Keratinocyte (primary cell): ENCODE measurements at regions not wholly inside any gene's neighbourhood (a gene's known extent, or its start where the extent isn't known, plus 50 kb on each side); places are given as distances from the start of the nearest gene placed in this dataset.

Experiments
- DNase-seq: peaks from one replicate; pipeline ENCODE4 v3.0.0-alpha.2; 2011; ENCODE audit warnings: low read depth, missing footprints, low spot score
- FAIRE-seq: peaks from 2 replicates; lab custom pipeline; 2011; peaks lifted over from hg19 to GRCh38; lab: Jason Lieb, UNC
- H2AFZ ChIP-seq: 2 replicates; pipeline ENCODE4 v1.6.0; 2012; ENCODE audit warnings: low read length, control low read depth, inconsistent platforms; ENCODE audit not compliant: control insufficient read depth
- H3K27ac ChIP-seq: 2 replicates; pipeline ENCODE4 v1.5.1; 2011; ENCODE audit warnings: low read length; ENCODE audit not compliant: control insufficient read depth, insufficient read depth
- H3K27me3 ChIP-seq: 3 replicates; pipeline ENCODE4 v1.6.0; 2011; ENCODE audit warnings: low read length; ENCODE audit not compliant: control insufficient read depth, insufficient read depth; ENCODE audit errors: extremely low read depth
- H3K36me3 ChIP-seq, 2 experiments: 2 replicates in 1 of 2; 3 replicates in 1 of 2; pipeline ENCODE4 v1.5.1; 2011; ENCODE audit warnings: low read length in 2 of 2, mild to moderate bottlenecking in 1 of 2; ENCODE audit not compliant: control insufficient read depth in 2 of 2, insufficient read depth in 2 of 2; ENCODE audit errors: extremely low read depth in 1 of 2
- H3K4me1 ChIP-seq: 3 replicates; pipeline ENCODE4 v1.5.1; 2011; ENCODE audit warnings: low read length; ENCODE audit not compliant: control insufficient read depth, insufficient read depth; ENCODE audit errors: extremely low read depth
- H3K4me2 ChIP-seq: 3 replicates; pipeline ENCODE4 v1.6.0; 2011; ENCODE audit warnings: low read depth, low read length; ENCODE audit not compliant: control insufficient read depth, insufficient read depth; ENCODE audit errors: extremely low read depth
- H3K4me3 ChIP-seq, 3 experiments: fragments of 200-600 bp in 1 of 3; sonication (generic) in 1 of 3; 2 replicates in 2 of 3; 3 replicates in 1 of 3; pipeline ENCODE4 v1.5.1; 2011 to 2016; ENCODE audit warnings: low read length in 3 of 3, mild to moderate bottlenecking in 3 of 3, control low read depth in 2 of 3, inconsistent platforms in 1 of 3, low read depth in 1 of 3, mixed read lengths in 1 of 3, mixed run types in 1 of 3, moderate library complexity in 1 of 3; ENCODE audit not compliant: control insufficient read depth in 2 of 3, insufficient read depth in 2 of 3; ENCODE audit errors: extremely low read depth in 1 of 3
- H3K79me2 ChIP-seq: 2 replicates; pipeline ENCODE4 v1.6.0; 2012; ENCODE audit warnings: low read length; ENCODE audit not compliant: control insufficient read depth, insufficient read depth
- H3K9ac ChIP-seq: 3 replicates; pipeline ENCODE4 v1.6.0; 2011; ENCODE audit warnings: low read length; ENCODE audit not compliant: control insufficient read depth, insufficient read depth; ENCODE audit errors: extremely low read depth
- H3K9me1 ChIP-seq: 3 replicates; pipeline ENCODE4 v1.6.0; 2011; ENCODE audit warnings: low read length; ENCODE audit not compliant: control insufficient read depth, insufficient read depth; ENCODE audit errors: extremely low read depth
- H3K9me3 ChIP-seq: 2 replicates; pipeline ENCODE4 v1.5.1; 2012; ENCODE audit warnings: low read depth, low read length; ENCODE audit not compliant: control insufficient read depth
- H4K20me1 ChIP-seq: 3 replicates; pipeline ENCODE4 v1.6.0; 2011; ENCODE audit warnings: low read length; ENCODE audit not compliant: control insufficient read depth, insufficient read depth; ENCODE audit errors: extremely low read depth
- CTCF ChIP-seq, 3 experiments: IDR thresholded peaks in 1 of 3; conservative IDR thresholded peaks in 1 of 3; optimal IDR thresholded peaks in 1 of 3; 2 replicates in 2 of 3; 3 replicates in 1 of 3; pipeline versions ENCODE3 to v1.5.1; 2011; ENCODE audit warnings: low read length in 3 of 3, mild to moderate bottlenecking in 3 of 3, moderate library complexity in 2 of 3, control low read depth in 1 of 3, inconsistent platforms in 1 of 3; ENCODE audit not compliant: insufficient read depth in 2 of 3; ENCODE audit errors: extremely low read depth in 1 of 3
- EZH2 ChIP-seq: IDR thresholded peaks from one replicate; pipeline ENCODE4 v1.6.1; 2012; ENCODE audit warnings: inconsistent platforms, mild to moderate bottlenecking, low read length, moderate library complexity
- dilution Hi-C: fragments of 300-500 bp; cut with MboI; formaldehyde crosslinking; loops from one replicate; pipeline ENCODE4 v1.7.0; 2020; ENCODE audit warnings: low sequenced_read_pairs; ENCODE audit not compliant: extremely low pct_ligation_motif_present

GRCh38 chr18:22767653-22768052 lies 165.5 kb upstream of the RBBP8 start:
- H3K9ac ChIP-seq = no peak overlapping the region
- TF ChIP-seq CTCF (optimal IDR thresholded peaks at IDR 0.05 in 1 of 3, IDR thresholded peaks at IDR 0.05 in 1 of 3, conservative IDR thresholded peaks at IDR 0.05 in 1 of 3; ENCODE audit: extremely low read depth in 1 of 3, insufficient read depth in 2 of 3, low read length in 3 of 3) (no peak), EZH2 (no peak)
- DNase-seq = no peak
- dilution Hi-C loops = no loop called here
- H3K4me2 ChIP-seq = no peak overlapping the region
- H3K79me2 ChIP-seq = no peaks in the 10 kb centered on the region
- no peaks in the 10 kb centered on the region for H3K9me1 ChIP-seq
- FAIRE-seq = no peak
- no peaks in the 10 kb centered on the region for H3K27me3 ChIP-seq
- no peak overlapping the region for H3K27ac ChIP-seq
- no peaks in the 10 kb centered on the region for H3K36me3 ChIP-seq
- H3K4me3 ChIP-seq = no peak overlapping the region
- H2AFZ ChIP-seq = no peak overlapping the region
- no peaks in the 10 kb centered on the region for H4K20me1 ChIP-seq
- no peaks in the 10 kb centered on the region for H3K9me3 ChIP-seq
- H3K4me1 ChIP-seq = no peaks in the 10 kb centered on the region

- H3K27me3 ChIP-seq = peaks cover 3% of the 10 kb centered on the region
- H3K4me1 ChIP-seq = no peaks in the 10 kb centered on the region
- no peak overlapping the region for H3K4me2 ChIP-seq
- no peak for TF ChIP-seq CTCF (optimal IDR thresholded peaks at IDR 0.05 in 1 of 3, IDR thresholded peaks at IDR 0.05 in 1 of 3, conservative IDR thresholded peaks at IDR 0.05 in 1 of 3; ENCODE audit: extremely low read depth in 1 of 3, insufficient read depth in 2 of 3, low read length in 3 of 3)
- TF ChIP-seq EZH2 = no peak
- no peak overlapping the region for H3K4me3 ChIP-seq
- no peaks in the 10 kb centered on the region for H3K9me1 ChIP-seq
- FAIRE-seq (no peak), DNase-seq (no peak)
- H3K79me2 ChIP-seq = no peaks in the 10 kb centered on the region
- no peak overlapping the region for H3K9ac ChIP-seq
- H4K20me1 ChIP-seq = no peaks in the 10 kb centered on the region
- H3K27ac ChIP-seq = no peak overlapping the region
- H3K36me3 ChIP-seq = no peaks in the 10 kb centered on the region
- H2AFZ ChIP-seq = no peak overlapping the region
- dilution Hi-C loops = no loop called here
- H3K9me3 ChIP-seq = no peaks in the 10 kb centered on the region
These were observed 159.2 kb upstream of the RBBP8 start for GRCh38 chr18:22773944-22774343.
